GM19025 (cell line): ENCODE measurements at regions not wholly inside any gene's neighbourhood (a gene's known extent, or its start where the extent isn't known, plus 50 kb on each side); places are given as distances from the start of the nearest gene placed in this dataset.
"Not testable (repeated sequence)": the region's sequence is repeated elsewhere in the genome, so short reads cannot be mapped to it uniquely, and the experiment has no call there.

ENCODE experiments used
- ATAC-seq: cut with Tn5 transposase; IDR thresholded peaks from one replicate; pipeline ENCODE4 v1.9.1; 2021; ENCODE audit warnings: mild to moderate bottlenecking, low read depth, moderate library complexity; ENCODE audit not compliant: unreplicated experiment

GRCh38 chr3:159038405-159038804 lies 236.6 kb downstream of the MFSD1 start:
- no peak for ATAC-seq

DNA sequence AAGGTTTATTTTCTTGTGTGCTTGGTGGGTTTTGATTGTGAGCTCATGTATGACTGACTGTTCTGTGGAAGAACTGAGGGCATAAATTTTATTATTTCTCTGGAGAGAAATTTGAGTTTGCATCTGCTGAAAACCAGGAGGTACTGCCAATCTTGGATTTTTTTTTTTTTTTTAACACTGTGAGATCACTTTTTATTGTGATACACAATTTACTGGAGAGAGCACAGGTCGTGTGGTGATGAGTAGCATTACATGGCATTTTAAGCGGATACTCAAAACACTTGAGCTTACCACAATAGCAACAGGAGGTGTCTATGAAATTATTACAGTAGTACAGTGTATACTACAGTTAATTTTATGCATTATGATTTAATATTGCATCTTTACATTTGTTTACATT lies 237.4 kb downstream of the MFSD1 start:
- ATAC-seq, result no peak

- ATAC-seq, result no peak
These were observed 243.5 kb downstream of the MFSD1 start for GRCh38 chr3:159045279-159045885.

- no peak for ATAC-seq
These were observed 245.5 kb downstream of the MFSD1 start for GRCh38 chr3:159047361-159047760.

- not testable (repeated sequence) for ATAC-seq
These were observed 250.6 kb downstream of the MFSD1 start for GRCh38 chr3:159052494-159052893.

DNA sequence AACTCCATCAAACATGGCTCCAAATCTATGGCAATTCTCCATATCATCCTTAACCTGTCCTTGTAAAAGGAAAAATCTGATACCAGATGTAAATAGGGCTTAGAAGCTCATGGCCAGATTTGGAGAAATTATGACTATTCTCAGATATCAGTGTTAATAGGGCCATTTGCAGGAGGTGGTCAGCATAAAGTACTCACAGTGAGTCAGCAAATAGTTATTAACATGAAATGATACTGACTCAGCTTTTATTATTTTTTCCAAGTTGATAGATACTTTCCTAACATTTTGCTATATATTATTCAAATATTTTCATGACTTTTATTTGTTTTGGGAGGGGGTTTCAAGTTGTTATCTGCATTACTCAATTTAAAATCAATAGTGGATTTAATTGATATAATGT lies 255.8 kb downstream of the MFSD1 start:
- ATAC-seq, result no peak

GRCh38 chr3:159058859-159059258 lies 257.0 kb downstream of the MFSD1 start:
- ATAC-seq, result no peak

DNA sequence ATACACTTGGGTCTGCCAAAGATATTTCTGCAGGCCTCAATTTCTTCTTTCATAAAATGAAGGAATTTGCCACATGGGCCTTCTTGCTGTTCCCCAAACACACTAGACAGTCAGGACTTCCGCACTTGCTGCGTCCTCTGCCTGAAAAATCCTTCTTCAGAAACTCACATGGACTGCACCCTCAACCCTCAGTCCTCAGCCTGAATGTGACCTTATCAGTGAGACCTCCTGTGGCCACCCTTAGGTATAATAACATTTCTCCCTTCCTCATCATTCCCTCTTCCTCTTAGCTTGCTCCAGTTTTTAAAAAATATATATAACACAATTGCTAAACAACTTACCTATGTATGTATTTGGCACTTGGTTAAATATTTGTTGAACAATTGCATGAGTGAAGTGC lies 257.5 kb downstream of the MFSD1 start:
- no peak for ATAC-seq

DNA sequence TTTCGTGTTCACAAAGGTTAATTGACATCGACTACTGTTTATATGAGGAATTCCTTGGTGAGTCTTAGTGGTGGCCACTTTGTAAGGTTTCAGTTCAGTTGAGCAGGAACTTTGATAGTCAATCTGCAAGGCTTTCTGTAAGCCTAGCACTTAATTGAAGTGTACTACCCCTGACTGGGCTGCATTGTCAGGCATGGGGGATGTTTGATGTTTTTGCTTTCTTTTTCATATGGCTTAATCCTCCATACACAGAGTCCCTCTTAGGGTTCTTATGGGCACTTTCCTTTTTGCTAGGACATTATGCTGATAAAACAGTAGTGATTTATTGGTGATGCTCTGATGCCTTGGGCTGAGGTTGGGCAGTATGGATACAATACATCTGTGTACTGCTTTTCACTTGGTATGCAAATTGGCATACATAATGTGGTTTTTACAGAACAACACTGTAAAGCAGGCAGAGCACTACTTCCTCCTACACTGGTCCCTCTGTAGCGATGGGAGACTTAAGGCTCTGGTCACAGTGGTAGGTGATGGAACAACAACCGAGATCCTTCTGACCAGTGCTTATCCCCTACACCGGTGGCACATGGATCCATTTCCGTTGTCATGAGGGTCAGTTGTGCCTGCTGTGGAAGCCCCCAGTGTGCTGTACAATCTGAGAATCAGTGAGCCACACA lies 261.0 kb downstream of the MFSD1 start:
- ATAC-seq, result peak; percentile 51

DNA sequence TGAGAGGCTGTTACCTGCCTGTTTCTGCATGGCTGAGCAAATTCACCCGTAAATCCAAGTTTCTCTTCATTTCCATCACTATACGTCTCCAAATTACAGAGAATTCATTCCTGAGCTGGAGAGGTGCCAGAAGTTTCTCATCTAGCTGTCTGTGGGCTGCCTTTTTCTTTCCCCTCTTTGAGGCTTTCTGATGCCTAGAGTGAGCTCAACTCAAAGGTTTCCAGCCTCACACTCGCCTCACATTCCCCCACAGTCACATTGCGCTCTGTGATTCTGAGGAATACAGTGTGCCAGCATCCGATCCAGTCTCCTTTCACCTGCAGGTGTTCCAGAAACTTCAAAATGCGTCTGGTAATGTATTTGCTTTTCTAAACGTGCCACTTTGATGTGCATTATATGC lies 267.2 kb downstream of the MFSD1 start, which contains the start of gene IQCJ:
Gene IQCJ, plus strand, starts transcription at position 229 of the 400 bp plus-strand sequence.
- no peak for ATAC-seq

GRCh38 chr3:159069866-159070425 lies 268.1 kb downstream of the MFSD1 start:
- ATAC-seq, result no peak

DNA sequence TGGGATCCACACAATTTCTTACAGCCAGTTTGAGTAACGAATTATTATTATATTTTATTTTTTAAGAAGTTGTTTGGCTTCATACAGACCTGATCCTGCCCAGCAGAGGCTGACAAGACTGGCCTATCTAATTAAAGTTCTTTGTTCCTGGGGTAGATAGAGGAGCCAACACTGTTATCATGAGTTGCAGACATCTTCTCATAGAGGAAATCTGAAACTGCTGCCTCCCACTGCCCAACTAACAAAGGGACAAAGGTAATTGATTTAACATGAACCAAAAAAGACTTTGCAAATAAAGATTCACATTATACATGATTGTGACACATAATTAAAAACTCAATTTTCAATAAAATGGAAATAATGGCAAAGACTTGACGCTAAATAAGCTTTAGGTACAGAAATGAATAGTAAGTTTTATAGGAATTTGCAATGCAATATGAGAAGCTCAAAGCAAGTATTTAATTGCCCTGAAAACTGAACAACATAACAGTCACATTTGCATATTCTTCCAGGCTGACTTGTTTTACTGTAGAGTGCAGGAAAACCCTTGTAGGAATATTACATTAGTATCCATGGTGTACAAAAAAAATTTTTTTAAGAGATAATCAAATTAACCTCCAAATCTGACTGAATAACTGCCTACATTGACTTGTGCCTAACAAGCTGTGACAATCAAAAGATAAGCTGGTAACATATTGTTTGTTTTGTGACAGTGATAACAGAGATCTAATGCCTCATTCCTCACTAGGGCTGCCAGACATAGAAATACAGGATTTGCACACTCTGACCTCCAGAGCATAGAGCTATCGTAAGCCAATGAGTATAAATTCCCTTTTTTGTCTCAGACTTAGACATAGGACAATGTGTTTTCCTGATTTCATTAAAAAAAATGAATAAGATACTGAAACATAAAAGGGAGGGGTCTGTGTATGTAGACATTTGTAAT lies 273.2 kb downstream of the MFSD1 start:
- no peak for ATAC-seq

- ATAC-seq, result no peak
These were observed 276.0 kb downstream of the MFSD1 start for GRCh38 chr3:159077860-159078259.

DNA sequence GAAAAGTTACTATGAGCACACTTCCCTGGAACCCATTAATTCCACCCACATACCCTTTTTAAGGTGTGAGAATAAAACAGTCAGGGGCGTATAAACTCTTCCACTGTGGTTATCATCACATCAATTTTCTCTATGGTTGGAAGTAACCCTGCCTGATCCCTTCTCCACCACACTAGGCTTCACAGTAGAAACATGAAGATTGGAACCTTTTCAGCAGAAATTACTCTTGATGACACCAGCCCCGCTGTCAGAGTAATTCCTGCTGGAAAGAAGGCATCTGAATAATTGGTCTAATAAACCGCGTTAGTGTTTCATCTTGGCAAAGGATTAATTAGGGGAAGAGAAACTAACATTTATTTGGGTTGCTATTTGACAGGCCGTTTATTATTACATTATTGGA lies 278.4 kb downstream of the MFSD1 start:
- ATAC-seq, result no peak

DNA sequence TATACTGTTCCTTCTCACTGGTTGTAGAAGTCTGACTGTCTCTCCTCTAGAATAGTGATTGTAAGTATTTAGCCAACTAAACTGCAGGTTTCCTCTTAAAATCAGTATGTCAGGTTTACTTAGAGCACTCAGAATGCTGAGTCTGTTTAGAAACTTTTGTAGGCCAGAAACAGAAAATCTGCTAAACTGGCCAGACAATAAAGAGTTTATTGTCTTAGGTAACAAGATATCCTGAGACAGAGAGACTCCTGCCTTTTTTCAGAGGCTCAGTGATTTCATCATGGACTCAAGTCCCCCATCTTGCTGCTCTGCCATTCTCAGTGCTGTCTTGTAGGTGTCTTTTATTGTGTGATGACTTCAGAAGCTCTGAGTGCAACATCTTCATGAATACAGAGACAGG lies 279.0 kb downstream of the MFSD1 start:
- ATAC-seq, result no peak

DNA sequence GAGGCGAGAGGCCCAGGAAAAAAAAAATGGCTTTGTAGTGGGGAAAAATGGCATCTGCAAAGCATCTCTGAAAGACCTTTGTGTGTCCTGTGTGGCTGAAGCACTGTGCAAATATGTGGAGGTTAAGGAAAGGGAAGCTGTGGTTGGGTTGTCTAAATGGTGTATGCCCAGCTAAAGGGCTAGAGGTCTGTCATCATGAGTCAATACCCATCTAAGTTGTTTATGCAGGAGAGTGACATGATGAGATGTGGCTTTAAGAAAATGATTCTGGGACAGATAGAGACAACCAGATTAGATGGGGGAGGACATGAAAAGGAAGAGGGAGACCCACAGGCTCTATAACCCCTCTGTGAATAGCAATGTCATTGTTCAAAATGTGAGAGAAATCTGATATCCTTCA lies 280.7 kb downstream of the MFSD1 start:
- no peak for ATAC-seq

DNA sequence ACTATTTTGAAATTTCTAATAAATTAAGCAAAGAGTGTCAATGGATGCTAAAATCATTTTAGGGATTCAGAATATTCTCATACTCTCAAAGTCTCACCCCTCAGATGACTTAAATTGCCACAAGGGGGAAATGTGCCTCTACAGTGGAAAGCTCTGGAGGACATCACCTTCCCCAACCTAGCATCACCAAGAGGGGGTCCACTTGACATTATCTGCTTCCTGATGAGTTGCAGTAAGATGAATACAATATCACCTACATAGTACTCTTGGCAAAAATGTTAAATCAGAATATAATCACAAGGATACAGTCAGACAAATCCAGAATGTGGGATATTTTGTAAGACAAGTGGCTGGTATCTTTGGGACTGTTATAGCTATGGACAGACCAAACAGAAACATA lies 290.1 kb downstream of the MFSD1 start:
- no peak for ATAC-seq

- ATAC-seq, result no peak
These were observed 300.1 kb downstream of the MFSD1 start for GRCh38 chr3:159102001-159102400.

DNA sequence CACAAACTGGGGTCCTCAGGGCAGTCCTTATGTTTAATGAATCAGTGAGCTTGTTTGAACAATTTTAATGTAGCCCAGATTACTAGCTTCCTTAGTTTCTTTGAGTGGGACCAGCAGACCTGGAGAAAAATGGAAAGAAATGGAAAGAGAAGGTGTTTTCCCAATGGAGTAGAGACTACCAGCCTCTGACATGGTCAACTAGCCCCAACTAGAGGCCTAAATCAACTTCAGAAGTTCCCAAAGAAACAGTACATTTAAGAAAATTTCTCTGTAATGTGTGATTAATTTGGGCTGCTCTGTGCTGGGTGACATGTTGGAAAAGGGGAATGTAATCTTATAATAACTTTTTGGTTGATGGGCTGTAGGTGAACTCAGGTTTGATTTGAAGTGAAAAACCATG lies 310.9 kb downstream of the MFSD1 start:
- no peak for ATAC-seq

GRCh38 chr3:159113221-159113875 lies 311.5 kb downstream of the MFSD1 start:
- ATAC-seq, result no peak
